GM19455 (cell line): ENCODE measurements at regions not wholly inside any gene's neighbourhood (a gene's known extent, or its start where the extent isn't known, plus 50 kb on each side); places are given as distances from the start of the nearest gene placed in this dataset.

Experiments
- ATAC-seq: cut with Tn5 transposase; IDR thresholded peaks from one replicate; pipeline ENCODE4 v1.9.1; 2021; ENCODE audit not compliant: unreplicated experiment

GRCh38 chr6:98274691-98275090 lies 559.7 kb upstream of the POU3F2 start:
- no peak for ATAC-seq

- ATAC-seq = no peak
These were observed 553.9 kb upstream of the POU3F2 start for GRCh38 chr6:98280492-98280891.

GRCh38 chr6:98286620-98287019 lies 547.8 kb upstream of the POU3F2 start:
- no peak for ATAC-seq

- no peak for ATAC-seq
These were observed 546.5 kb upstream of the POU3F2 start for GRCh38 chr6:98287876-98288275.

GRCh38 chr6:98292810-98293209 lies 541.6 kb upstream of the POU3F2 start:
- ATAC-seq = no peak

- no peak for ATAC-seq
These were observed 538.7 kb upstream of the POU3F2 start for GRCh38 chr6:98295515-98296175.

GRCh38 chr6:98308564-98308963 lies 525.8 kb upstream of the POU3F2 start:
- ATAC-seq = no peak

- ATAC-seq = no peak
These were observed 523.9 kb upstream of the POU3F2 start for GRCh38 chr6:98310443-98310842.

- ATAC-seq = peak; percentile 72
These were observed 510.8 kb upstream of the POU3F2 start for GRCh38 chr6:98323605-98324004.

GRCh38 chr6:98324446-98324845 lies 509.9 kb upstream of the POU3F2 start:
- no peak for ATAC-seq

GRCh38 chr6:98325366-98325765 lies 509.0 kb upstream of the POU3F2 start:
- no peak for ATAC-seq

- ATAC-seq = no peak
These were observed 501.1 kb upstream of the POU3F2 start for GRCh38 chr6:98333273-98333672.

- ATAC-seq = no peak
These were observed 498.8 kb upstream of the POU3F2 start for GRCh38 chr6:98335594-98335993.

GRCh38 chr6:98339506-98339905 lies 494.9 kb upstream of the POU3F2 start:
- ATAC-seq = no peak

- ATAC-seq = no peak
These were observed 491.4 kb upstream of the POU3F2 start for GRCh38 chr6:98343004-98343403.

GRCh38 chr6:98343797-98344196 lies 490.6 kb upstream of the POU3F2 start:
- no peak for ATAC-seq

- ATAC-seq = no peak
These were observed 482.0 kb upstream of the POU3F2 start for GRCh38 chr6:98352348-98352747.

- no peak for ATAC-seq
These were observed 476.2 kb upstream of the POU3F2 start for GRCh38 chr6:98358173-98358572.

- ATAC-seq = no peak
These were observed 468.0 kb upstream of the POU3F2 start for GRCh38 chr6:98366371-98366770.

GRCh38 chr6:98380589-98380988 lies 453.8 kb upstream of the POU3F2 start:
- no peak for ATAC-seq

GRCh38 chr6:98382246-98382645 lies 452.1 kb upstream of the POU3F2 start:
- no peak for ATAC-seq

GRCh38 chr6:98384334-98384733 lies 450.0 kb upstream of the POU3F2 start:
- ATAC-seq = no peak

GRCh38 chr6:98384801-98385200 lies 449.6 kb upstream of the POU3F2 start:
- no peak for ATAC-seq
